Activated naive CD4-positive, alpha-beta T cell treated with anti-CD3 and anti-CD28 coated beads, Interleukin-2, amount 50 U/mL, for 24 hours (primary cell): ENCODE measurements at regions not wholly inside any gene's neighbourhood (a gene's known extent, or its start where the extent isn't known, plus 50 kb on each side); places are given as distances from the start of the nearest gene placed in this dataset.
"Not testable (repeated sequence)": the region's sequence is repeated elsewhere in the genome, so short reads cannot be mapped to it uniquely, and the experiment has no call there.

Source experiments
- H3K27ac Mint-ChIP-seq: one replicate; pipeline ENCODE4 v1.8.0; 2021; ENCODE audit warnings: mild to moderate bottlenecking, mixed read lengths
- H3K27me3 Mint-ChIP-seq: one replicate; pipeline ENCODE4 v1.8.0; 2021; ENCODE audit warnings: mixed read lengths
- H3K36me3 Mint-ChIP-seq: one replicate; pipeline ENCODE4 v1.8.0; 2021; ENCODE audit warnings: mixed read lengths
- H3K4me1 Mint-ChIP-seq: one replicate; pipeline ENCODE4 v1.8.0; 2021; ENCODE audit warnings: mixed read lengths
- H3K4me3 Mint-ChIP-seq: one replicate; pipeline ENCODE4 v1.8.0; 2021; ENCODE audit warnings: mild to moderate bottlenecking, mixed read lengths
- H3K9me3 Mint-ChIP-seq: one replicate; pipeline ENCODE4 v1.8.0; 2021; ENCODE audit warnings: mixed read lengths

DNA sequence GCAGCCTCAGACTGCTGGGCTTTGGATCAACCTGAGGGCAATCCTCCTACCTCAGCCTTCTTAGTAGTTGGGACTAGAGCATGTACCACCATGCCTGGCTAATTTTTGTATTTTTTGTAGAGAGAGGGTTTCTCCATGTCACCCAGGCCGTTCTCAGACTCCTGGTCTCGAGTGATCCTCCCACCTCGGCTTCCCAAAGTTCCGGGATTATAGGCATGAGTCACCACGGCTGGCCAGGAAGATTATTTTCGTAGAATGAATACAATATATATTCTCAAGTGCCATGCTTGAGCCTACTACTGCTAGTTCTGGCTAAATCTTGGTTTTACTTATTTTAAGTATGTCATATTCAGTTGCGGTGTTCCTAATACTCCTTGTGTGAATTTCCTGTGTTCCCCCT, 88.2 kb upstream of the CLINT1 start:
- H3K27ac Mint-ChIP-seq, result no peak overlapping the region
- peaks cover 2% of the 10 kb centered on the region for H3K27me3 Mint-ChIP-seq
- no peak overlapping the region for H3K4me3 Mint-ChIP-seq
- peaks cover 5% of the 10 kb centered on the region for H3K4me1 Mint-ChIP-seq
- H3K9me3 Mint-ChIP-seq, result no peaks in the 10 kb centered on the region
- H3K36me3 Mint-ChIP-seq, result no peaks in the 10 kb centered on the region

DNA sequence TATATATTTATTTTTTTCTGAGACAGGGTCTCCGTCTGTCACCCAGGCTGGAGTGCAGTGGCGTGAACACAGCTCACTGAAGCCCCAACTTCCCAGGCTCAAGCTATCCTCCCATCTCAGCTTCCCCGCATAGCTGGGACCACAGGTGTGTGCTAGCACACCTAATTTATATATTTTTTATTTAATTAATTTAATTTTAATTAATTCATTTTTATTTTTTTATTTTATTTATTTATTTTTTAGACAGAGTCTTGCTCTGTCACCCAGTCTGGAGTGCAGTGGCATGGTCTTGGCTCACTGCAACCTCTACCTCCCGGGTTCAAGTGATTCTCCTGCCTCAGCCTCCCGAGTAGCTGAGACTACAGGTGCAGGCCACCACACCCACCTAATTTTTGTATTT, 86.9 kb upstream of the CLINT1 start:
- H3K4me3 Mint-ChIP-seq, H3K36me3 Mint-ChIP-seq, H3K4me1 Mint-ChIP-seq, H3K27ac Mint-ChIP-seq, H3K9me3 Mint-ChIP-seq, H3K27me3 Mint-ChIP-seq: not testable (repeated sequence)

DNA sequence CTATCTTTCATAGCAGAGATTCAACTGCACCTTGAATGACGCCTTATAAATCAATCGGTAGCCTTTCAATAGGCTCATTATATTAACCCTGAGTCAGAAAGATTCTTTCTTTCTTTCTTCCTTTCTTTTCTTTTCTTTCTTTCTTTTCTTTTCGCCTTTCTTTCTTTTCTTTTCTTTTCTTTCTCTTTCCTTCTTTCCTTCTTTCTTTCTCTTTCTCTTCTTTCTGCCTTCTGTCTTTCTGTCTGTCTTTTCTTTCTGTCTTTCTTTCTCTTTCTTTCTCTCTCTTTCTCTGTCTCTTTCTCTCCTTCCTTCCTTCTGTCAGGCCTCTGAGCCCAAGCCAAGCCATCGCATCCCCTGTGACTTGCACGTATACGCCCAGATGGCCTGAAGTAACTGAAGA, 86.0 kb upstream of the CLINT1 start:
- Mint-ChIP-seq H3K36me3 (no peaks in the 10 kb centered on the region), H3K4me1 (peaks cover 5% of the 10 kb centered on the region), H3K27ac (peak overlapping the region; percentile 10), H3K27me3 (peaks cover 2% of the 10 kb centered on the region), H3K9me3 (no peaks in the 10 kb centered on the region), H3K4me3 (no peak overlapping the region)

DNA sequence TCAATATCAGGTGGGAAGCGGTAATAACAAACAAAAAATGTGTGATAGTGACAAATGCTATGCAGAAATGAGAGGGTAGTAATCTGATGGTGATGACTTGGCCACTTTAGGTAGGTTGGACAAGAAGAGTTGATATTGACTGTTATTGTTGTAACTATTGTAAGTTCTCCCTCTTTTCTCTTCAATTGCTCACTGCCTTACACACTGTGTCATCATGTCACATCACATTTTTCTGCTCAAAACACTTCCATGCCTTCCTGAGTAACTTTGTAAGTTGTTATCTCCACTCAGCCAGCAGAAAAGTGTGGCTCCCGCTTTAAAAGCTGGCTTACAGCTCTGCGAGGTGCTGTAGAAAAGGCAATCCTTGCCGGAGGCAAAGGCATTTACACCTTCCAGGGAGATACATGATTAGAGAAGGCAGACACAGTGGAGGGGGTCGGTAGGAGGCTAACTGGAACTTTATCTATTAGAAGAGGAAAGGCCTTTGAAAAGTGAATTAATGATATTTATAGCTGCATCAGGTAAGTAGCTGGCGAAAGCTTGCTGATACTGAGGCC, 85.2 kb upstream of the CLINT1 start:
- H3K4me3 Mint-ChIP-seq, result no peak overlapping the region
- H3K36me3 Mint-ChIP-seq, result no peaks in the 10 kb centered on the region
- peaks cover 2% of the 10 kb centered on the region for H3K27me3 Mint-ChIP-seq
- H3K4me1 Mint-ChIP-seq, result peaks cover 5% of the 10 kb centered on the region
- no peaks in the 10 kb centered on the region for H3K9me3 Mint-ChIP-seq
- no peak overlapping the region for H3K27ac Mint-ChIP-seq

DNA sequence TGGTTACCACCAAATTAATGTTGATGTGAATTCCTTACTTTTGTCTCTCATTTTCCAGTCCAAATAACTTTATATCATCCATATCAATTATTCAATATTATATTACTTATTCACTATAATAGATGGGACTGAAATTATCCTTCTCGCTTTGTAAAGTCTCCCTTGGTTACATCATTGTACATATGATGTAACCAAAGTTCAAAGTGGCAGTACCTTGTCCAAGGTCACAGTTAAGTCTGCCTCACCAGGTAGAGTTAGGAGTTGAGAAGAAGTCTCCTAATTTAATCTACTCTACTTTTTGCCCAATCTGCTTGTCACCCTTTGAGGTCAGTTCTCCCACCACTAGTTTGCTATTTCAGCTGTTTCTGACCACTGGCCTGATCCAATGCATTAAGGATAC, 83.7 kb upstream of the CLINT1 start:
- Mint-ChIP-seq H3K4me1 (no peaks in the 10 kb centered on the region), H3K27ac (no peak overlapping the region), H3K9me3 (no peaks in the 10 kb centered on the region), H3K36me3 (no peaks in the 10 kb centered on the region), H3K4me3 (no peak overlapping the region), H3K27me3 (no peaks in the 10 kb centered on the region)

DNA sequence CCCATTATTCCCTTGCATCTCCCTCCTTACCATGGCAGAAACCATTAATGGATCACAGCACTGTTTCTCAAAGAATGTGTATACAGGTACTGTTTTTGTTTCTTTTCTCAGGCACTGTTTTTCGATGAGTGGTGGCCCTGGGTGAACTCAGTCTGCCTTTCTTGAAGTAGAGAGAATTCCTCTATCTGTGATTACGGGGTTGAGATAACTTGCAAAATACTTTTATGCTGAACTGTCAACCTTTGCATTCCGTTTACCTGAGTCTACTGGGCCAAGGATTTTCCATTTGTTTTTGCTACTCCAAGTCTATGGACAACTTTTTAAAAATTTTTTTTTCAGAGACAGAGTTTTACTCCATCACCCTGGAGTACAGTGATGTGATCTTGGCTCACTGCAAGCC, 82.7 kb upstream of the CLINT1 start:
- H3K27me3 Mint-ChIP-seq, result no peaks in the 10 kb centered on the region
- H3K4me1 Mint-ChIP-seq, result no peaks in the 10 kb centered on the region
- H3K9me3 Mint-ChIP-seq, result no peaks in the 10 kb centered on the region
- no peak overlapping the region for H3K4me3 Mint-ChIP-seq
- H3K36me3 Mint-ChIP-seq, result peaks cover under 1% of the 10 kb centered on the region
- no peak overlapping the region for H3K27ac Mint-ChIP-seq

DNA sequence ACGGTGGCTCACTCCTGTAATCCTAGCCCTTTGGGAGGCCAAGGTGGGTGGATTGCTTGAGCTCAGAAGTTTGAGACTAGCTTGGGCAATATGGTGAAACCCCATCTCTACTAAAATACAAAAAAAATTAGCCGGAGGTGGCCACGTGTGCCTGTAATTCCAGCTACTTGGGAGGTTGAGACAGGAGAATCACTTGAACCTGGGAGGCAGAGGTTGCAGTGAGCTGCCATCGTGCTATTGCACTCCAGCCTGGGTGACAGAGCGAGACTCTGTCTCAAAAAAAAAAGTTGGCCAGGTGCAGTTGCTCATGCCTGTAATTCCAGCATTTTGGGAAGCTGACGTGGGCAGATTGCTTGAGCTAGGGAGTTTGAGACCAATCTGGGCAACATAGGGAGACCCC, 79.2 kb upstream of the CLINT1 start:
- H3K27me3 Mint-ChIP-seq, H3K4me3 Mint-ChIP-seq, H3K9me3 Mint-ChIP-seq, H3K27ac Mint-ChIP-seq, H3K36me3 Mint-ChIP-seq, H3K4me1 Mint-ChIP-seq: not testable (repeated sequence)

DNA sequence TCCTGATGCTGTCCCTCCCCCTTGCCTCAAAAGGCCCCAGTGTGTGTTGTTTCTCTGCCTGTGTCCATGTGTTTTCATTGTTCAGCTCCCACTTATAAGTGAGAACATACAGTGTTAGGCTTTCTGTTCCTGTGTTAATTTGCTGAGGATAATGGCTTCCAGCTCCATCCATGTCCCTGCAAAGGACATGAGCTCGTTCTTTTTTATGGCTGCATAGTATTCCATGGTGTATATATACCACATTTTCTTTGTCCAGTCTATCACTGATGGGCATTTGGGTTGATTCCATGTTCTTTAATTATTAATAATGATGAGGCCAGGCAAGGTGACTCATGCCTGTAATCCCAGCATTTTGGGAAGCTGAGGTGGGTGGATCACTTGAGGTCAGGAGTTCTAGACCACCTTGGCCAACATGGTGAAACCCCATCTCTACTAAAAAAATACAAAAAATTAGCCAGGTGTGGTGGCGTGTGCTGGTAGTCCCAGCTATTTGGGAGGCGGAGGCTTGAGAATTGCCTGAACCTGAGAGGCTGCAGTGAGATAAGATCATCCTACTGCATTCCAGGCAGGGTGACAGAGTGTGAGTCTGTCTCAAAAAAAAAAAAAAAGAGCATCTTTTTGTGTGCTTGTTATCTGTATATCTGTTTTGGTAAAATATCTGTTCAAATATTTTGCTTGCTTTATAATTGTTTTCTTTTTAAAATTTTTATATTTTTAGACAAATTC, 78.0 kb upstream of the CLINT1 start:
- H3K27me3 Mint-ChIP-seq, H3K36me3 Mint-ChIP-seq, H3K4me1 Mint-ChIP-seq, H3K4me3 Mint-ChIP-seq, H3K27ac Mint-ChIP-seq, H3K9me3 Mint-ChIP-seq: not testable (repeated sequence)

DNA sequence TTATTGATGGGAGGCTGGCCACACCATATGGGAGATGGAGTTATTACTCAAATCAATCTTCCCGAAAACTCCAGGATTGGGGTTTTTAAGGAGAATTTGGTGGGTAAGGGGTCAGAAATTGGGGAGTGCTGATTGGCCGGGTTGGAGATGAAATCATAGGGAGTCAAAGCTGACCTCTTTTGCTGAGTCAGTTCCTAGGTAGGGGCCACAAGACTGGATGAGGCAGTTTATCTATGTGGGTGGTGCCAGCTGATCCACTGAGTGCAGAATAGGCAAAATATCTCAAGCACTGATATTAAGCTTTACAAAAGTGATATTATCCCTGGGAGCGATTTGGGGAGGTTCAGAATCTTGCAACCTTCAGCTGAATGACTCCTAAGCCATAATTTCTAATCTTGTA, 75.7 kb upstream of the CLINT1 start:
- no peaks in the 10 kb centered on the region for H3K9me3 Mint-ChIP-seq
- peaks cover 1% of the 10 kb centered on the region for H3K36me3 Mint-ChIP-seq
- no peaks in the 10 kb centered on the region for H3K27me3 Mint-ChIP-seq
- no peak overlapping the region for H3K4me3 Mint-ChIP-seq
- H3K4me1 Mint-ChIP-seq, result no peaks in the 10 kb centered on the region
- H3K27ac Mint-ChIP-seq, result no peak overlapping the region

DNA sequence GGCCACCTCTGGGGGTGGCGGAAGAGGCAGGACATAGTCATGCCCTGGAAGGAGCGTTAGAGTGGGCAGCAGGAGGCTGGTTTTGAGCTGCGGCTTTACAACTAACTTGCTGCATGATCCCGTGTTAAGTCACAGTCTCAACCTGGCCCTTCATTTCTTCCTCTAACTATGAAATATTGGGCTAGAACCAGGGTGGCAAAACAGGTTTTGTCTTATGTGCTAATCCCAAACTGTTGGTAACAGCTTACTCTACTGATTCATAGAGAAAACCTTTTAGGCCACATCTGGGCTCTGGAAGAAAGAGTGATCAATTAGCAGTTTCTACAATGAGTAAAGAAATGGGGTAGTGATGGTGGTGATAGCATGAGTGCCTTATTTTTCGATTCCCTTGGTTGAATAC, 74.1 kb upstream of the CLINT1 start:
- H3K27ac Mint-ChIP-seq, result no peak overlapping the region

DNA sequence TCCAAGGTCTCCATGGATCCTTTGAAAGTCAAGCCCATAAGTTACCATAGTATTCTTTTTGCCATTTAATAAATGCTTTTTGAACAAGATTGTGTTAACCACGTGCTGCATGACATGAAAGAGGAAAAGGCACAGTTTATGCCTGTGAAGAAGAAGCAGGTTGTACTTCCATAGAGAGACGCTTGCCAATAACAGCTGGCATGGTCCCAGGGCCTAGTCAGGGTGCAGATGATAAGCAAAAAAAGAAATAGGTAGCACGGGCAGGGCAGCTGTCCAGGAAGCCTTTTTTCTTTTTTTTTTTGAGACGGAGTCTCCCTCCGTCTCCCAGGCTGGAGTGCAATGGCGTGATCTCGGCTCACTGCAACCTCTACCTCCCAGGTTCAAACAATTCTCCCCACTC, 71.8 kb upstream of the CLINT1 start:
- H3K9me3 Mint-ChIP-seq, result no peaks in the 10 kb centered on the region
- H3K4me1 Mint-ChIP-seq, result no peaks in the 10 kb centered on the region
- no peaks in the 10 kb centered on the region for H3K27me3 Mint-ChIP-seq
- H3K4me3 Mint-ChIP-seq, result no peak overlapping the region
- no peaks in the 10 kb centered on the region for H3K36me3 Mint-ChIP-seq
- H3K27ac Mint-ChIP-seq, result no peak overlapping the region

More for the DNA sequence above, 74.1 kb upstream of the CLINT1 start:
- Mint-ChIP-seq H3K27me3 (no peaks in the 10 kb centered on the region), H3K9me3 (no peaks in the 10 kb centered on the region), H3K4me3 (no peak overlapping the region), H3K36me3 (peaks cover 1% of the 10 kb centered on the region), H3K4me1 (no peaks in the 10 kb centered on the region)

DNA sequence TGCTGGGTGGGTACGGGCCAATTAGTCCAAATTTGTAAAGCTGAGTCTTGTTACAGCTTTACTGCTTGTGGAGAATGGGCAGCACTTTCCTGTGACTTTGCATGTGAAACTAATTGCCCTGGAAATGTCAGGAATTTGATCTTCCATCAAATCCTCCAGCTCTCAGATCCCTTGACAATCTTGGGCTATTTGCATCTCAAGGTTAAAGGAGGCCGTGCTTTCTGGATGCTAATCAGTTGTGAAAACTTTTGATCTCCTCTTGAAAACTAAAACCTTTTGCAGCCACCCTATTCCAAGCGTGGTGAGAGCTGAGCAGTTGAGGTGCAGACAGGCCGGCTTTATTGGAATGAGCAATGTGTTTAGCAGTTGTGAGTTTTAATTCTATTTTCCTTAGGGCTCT, 68.0 kb upstream of the CLINT1 start:
- Mint-ChIP-seq H3K36me3 (no peaks in the 10 kb centered on the region), H3K4me1 (no peaks in the 10 kb centered on the region), H3K27ac (no peak overlapping the region), H3K4me3 (no peak overlapping the region), H3K9me3 (no peaks in the 10 kb centered on the region), H3K27me3 (no peaks in the 10 kb centered on the region)

DNA sequence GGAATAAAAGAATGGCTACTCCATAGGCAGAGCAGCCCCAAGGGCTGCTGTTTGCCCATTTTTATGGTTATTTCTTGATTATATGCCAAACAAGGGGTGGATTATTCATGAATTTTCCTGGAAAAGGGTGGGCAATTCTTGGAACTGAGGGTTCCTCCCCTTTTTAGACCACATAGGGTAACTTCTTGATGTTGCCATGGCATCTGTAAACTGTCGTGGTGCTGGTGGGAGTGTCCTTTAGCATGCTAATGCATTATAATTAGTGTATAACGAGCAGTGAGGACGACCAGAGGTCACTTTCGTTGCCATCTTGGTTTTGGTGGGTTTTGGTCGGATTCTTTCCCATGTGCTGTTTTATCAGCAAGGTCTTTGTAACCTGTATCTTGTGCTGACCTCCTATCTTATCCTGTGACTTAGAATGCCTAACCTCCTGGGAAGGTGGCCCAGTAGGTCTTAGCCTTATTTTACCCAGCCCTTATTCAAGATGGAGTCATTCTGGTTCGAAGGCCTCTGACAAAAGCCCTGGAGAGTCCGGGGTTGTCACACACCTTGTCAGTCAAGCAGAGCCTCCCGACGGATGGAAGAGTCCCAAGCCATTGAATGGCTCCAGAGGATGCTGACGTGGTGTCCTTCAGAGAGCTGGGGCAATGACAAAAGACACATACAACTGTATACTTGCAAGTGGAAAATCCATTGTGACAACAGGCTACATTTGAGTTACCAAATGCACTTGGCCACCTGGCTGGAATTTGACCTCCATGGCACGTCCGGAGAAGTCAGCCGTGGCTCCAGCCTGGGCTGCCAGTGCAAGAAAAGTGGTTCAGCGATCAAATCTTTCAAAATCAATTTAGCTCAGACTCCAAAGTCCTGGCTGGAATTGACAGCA, 67.1 kb upstream of the CLINT1 start:
- H3K4me1 Mint-ChIP-seq, result no peaks in the 10 kb centered on the region
- H3K27me3 Mint-ChIP-seq, result no peaks in the 10 kb centered on the region
- H3K9me3 Mint-ChIP-seq, result no peaks in the 10 kb centered on the region
- H3K4me3 Mint-ChIP-seq, result no peak overlapping the region
- H3K27ac Mint-ChIP-seq, result no peak overlapping the region
- no peaks in the 10 kb centered on the region for H3K36me3 Mint-ChIP-seq

DNA sequence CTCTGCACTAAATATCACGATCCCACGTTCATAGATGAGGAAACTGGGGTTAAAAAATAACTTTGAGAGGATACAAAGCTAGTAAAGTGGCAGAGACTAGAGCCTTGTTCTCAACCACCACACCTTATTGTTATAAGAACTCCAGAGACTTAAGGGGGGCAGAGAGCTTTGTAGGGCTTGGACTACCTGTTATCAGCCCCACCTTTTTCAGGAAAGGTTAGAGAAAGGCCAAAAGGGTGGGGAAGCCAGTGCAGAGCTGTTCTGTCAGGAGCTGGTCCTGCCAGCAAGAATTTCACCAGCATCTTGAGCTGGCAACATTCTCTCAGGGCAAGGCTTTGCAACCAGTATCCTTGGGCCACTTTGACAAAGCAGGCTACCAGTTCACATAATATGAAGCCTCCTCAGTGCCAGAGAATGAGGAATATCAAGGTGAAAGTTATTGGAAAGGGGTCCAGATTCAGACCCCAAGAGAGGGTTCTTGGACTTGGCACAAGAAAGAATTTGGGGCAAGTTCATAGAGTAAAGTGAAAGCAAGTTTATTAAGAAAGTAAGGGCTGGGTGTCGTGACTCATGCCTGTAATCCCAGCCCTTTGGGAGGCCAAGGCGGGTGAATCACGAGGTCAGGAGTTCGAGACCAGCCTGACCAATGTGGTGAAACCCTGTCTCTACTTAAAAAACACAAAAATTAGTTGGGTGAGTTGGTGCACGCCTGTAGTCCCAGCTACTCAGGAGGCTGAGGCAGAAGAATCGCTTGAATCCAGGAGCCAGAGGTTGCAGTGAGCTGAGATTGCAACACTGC, 66.2 kb upstream of the CLINT1 start:
- Mint-ChIP-seq H3K27me3 (no peaks in the 10 kb centered on the region), H3K4me1 (peaks cover 1% of the 10 kb centered on the region), H3K9me3 (no peaks in the 10 kb centered on the region), H3K36me3 (no peaks in the 10 kb centered on the region), H3K4me3 (no peak overlapping the region), H3K27ac (no peak overlapping the region)

DNA sequence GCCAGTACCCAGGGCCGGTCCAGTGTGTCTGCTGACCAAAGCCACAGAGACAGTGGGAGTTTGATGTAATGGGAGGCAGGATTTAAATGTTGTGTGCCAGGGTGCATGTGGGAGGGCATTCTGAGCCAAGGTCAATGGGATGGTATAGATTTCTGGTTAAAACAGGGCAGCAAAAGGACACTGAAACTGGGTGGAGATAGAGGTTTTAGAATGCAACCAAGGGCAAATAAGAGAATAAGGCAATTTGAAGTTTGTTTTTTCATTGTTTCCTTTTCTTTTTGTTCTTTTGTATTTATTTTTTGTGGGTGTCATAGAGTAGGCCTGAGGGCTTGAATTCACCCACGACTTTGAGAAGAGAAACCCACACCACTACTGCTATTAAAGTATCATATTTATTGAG, 65.5 kb upstream of the CLINT1 start:
- no peak overlapping the region for H3K27ac Mint-ChIP-seq

DNA sequence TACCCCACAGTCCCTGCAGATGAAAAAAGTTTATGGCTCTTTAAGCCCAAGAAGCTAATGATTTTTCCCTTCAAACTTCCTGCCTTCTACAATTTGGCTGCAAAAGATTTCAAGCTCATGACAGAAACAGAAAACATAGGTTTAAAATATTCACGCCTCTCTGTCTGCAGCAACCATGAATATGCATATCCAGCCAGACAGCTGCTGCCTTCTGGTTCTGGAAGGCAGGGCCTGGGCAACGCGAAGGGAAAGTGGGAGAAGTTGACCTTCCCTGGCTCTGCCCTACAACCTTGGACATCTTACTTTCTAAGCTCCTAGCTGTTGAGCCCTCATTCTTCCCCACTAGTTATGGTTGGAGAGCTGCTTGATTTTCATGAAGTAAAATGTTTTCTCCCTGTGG, 64.8 kb upstream of the CLINT1 start:
- Mint-ChIP-seq H3K36me3 (no peaks in the 10 kb centered on the region), H3K9me3 (no peaks in the 10 kb centered on the region), H3K4me3 (no peak overlapping the region), H3K4me1 (peaks cover 15% of the 10 kb centered on the region), H3K27me3 (no peaks in the 10 kb centered on the region), H3K27ac (no peak overlapping the region)

More for the DNA sequence above, 65.5 kb upstream of the CLINT1 start:
- H3K4me1 Mint-ChIP-seq, result peaks cover 8% of the 10 kb centered on the region
- no peaks in the 10 kb centered on the region for H3K27me3 Mint-ChIP-seq
- H3K4me3 Mint-ChIP-seq, result no peak overlapping the region
- no peaks in the 10 kb centered on the region for H3K9me3 Mint-ChIP-seq
- no peaks in the 10 kb centered on the region for H3K36me3 Mint-ChIP-seq
